ENCODE measurements at regions not wholly inside any gene's neighbourhood (a gene's known extent, or its start where the extent isn't known, plus 50 kb on each side); places are given as distances from the start of the nearest gene placed in this dataset.
"Not testable (repeated sequence)": the region's sequence is repeated elsewhere in the genome, so short reads cannot be mapped to it uniquely, and the experiment has no call there.

DNA sequence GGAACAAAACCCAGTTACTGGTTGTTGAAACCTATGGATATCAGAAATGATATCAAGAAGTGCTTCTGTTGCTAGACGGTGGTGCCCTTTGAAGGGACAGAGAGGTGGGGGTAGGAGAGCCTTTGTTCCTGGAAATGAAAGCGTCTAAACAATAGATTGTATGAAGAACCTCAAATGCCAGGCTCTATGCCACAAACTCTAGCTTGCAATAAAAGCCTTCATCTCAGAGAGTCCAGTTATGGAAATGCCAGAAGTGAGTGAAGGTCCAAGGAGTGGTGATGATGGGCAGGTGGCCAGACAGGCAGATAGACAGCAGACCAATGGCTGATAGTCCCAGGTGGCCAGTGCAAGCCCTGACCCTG, 414.1 kb upstream of the PROX1 start:
- H3K36me3 Mint-ChIP-seq (ENCODE audit: low read depth), result no peaks in the 10 kb centered on the region
- H3K27ac Mint-ChIP-seq, result no peak overlapping the region
- no peaks in the 10 kb centered on the region for H3K4me1 Mint-ChIP-seq (ENCODE audit: low read depth)
- H3K27me3 Mint-ChIP-seq, result no peaks in the 10 kb centered on the region
- peaks cover 5% of the 10 kb centered on the region for H3K9me3 Mint-ChIP-seq
- no peak overlapping the region for H3K4me3 Mint-ChIP-seq

DNA sequence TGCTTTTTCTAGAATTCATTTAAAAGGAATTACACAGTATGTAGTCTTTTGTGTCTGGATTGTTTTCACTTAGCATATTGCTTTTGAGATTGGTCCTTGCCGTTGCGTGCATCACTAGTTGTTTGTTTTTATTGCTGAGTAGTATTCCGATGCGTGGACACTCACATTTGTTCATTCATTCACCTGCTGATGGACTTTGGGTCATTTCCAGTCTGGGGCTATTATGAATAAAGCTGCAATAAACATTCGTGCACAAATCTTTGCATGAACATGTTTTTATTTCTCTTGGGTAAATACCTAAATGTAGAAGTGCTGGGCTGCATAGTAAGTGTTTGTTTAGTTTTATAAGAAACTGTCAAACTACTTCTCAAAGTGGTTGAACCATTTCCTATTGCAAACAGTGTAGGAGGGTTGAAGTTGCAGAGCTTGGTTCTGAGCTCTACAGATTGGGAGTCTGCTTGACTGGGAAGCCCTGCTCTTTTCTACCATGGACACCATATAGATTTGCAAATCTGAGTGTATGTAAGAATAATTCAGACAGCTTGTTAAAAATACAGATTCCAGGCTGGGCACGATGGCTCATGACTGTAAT, 404.7 kb upstream of the PROX1 start:
- no peaks in the 10 kb centered on the region for H3K36me3 Mint-ChIP-seq (ENCODE audit: low read depth)
- H3K9me3 Mint-ChIP-seq, result no peaks in the 10 kb centered on the region
- H3K4me1 Mint-ChIP-seq (ENCODE audit: low read depth), result no peaks in the 10 kb centered on the region
- no peak overlapping the region for H3K4me3 Mint-ChIP-seq
- H3K27ac Mint-ChIP-seq, result no peak overlapping the region
- H3K27me3 Mint-ChIP-seq, result no peaks in the 10 kb centered on the region

- Mint-ChIP-seq H3K27ac (no peak overlapping the region), H3K4me1 (ENCODE audit: low read depth) (no peaks in the 10 kb centered on the region), H3K4me3 (no peak overlapping the region), H3K36me3 (ENCODE audit: low read depth) (no peaks in the 10 kb centered on the region), H3K9me3 (no peaks in the 10 kb centered on the region), H3K27me3 (no peaks in the 10 kb centered on the region)
Measured at GRCh38 chr1:213584272-213584671, 403.5 kb upstream of the PROX1 start.

- H3K27me3 Mint-ChIP-seq, result no peaks in the 10 kb centered on the region
- H3K27ac Mint-ChIP-seq, result no peak overlapping the region
- H3K9me3 Mint-ChIP-seq, result no peaks in the 10 kb centered on the region
- no peaks in the 10 kb centered on the region for H3K4me1 Mint-ChIP-seq (ENCODE audit: low read depth)
- no peaks in the 10 kb centered on the region for H3K36me3 Mint-ChIP-seq (ENCODE audit: low read depth)
- H3K4me3 Mint-ChIP-seq, result no peak overlapping the region
Measured at GRCh38 chr1:213585402-213585801, 402.4 kb upstream of the PROX1 start.

DNA sequence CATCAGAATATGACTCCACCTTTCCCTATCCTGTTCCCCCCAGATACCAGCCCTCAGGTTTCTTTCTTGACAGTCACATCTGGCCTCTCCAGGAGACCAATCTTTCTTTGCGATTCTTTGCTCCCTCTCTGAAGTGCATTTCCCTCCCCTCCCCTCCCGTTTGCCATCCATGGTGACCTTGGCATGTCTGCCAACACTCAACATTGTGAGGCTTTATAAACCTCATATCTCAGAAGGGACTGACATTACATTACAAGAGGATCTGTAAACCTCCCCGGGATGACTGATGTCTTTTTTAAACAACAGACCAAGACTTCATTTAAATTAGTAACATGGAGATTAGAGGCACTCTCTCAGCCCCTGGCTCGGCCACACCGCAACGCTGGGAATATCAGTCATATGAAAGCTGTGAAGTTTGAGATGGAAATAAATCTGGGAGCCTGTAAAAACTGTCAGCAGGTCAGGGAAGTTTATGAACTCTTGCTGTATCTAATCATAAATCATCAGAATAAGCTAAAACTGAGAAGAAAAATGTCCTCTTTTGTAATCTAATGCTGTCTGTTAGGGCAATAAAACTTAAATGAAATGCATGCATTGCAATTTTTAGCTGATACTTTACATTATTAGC, 401.7 kb upstream of the PROX1 start:
- Mint-ChIP-seq H3K27ac (no peak overlapping the region), H3K27me3 (no peaks in the 10 kb centered on the region), H3K9me3 (no peaks in the 10 kb centered on the region), H3K4me1 (ENCODE audit: low read depth) (no peaks in the 10 kb centered on the region), H3K36me3 (ENCODE audit: low read depth) (no peaks in the 10 kb centered on the region), H3K4me3 (no peak overlapping the region)

DNA sequence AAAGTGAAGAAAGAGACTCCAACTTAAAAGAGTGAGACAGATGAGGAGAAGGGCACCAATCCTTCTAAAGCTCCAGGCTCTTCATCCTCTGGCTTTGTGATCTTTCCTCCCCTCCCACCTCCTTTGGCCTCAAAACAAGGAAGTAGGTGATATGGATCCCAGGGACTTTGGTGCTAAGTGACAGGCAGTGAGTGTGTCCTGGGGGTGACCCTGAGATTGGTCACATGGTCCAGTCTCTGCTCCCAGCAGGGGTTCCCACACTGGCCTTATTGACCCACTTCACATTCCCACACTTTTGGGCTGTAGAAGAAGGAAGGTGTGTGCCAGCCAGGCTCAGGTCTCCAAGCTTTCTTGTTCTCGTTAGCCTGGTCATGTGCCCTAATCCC, 401.2 kb upstream of the PROX1 start:
- Mint-ChIP-seq H3K27ac (no peak overlapping the region), H3K9me3 (no peaks in the 10 kb centered on the region), H3K4me1 (ENCODE audit: low read depth) (no peaks in the 10 kb centered on the region), H3K27me3 (no peaks in the 10 kb centered on the region), H3K4me3 (no peak overlapping the region), H3K36me3 (ENCODE audit: low read depth) (no peaks in the 10 kb centered on the region)

- H3K4me3 Mint-ChIP-seq, result no peak overlapping the region
- H3K27ac Mint-ChIP-seq, result no peak overlapping the region
- H3K9me3 Mint-ChIP-seq, result no peaks in the 10 kb centered on the region
- H3K27me3 Mint-ChIP-seq, result peaks cover 3% of the 10 kb centered on the region
- H3K4me1 Mint-ChIP-seq (ENCODE audit: low read depth), result no peaks in the 10 kb centered on the region
- no peaks in the 10 kb centered on the region for H3K36me3 Mint-ChIP-seq (ENCODE audit: low read depth)
Measured at GRCh38 chr1:213596729-213597128, 391.0 kb upstream of the PROX1 start.

DNA sequence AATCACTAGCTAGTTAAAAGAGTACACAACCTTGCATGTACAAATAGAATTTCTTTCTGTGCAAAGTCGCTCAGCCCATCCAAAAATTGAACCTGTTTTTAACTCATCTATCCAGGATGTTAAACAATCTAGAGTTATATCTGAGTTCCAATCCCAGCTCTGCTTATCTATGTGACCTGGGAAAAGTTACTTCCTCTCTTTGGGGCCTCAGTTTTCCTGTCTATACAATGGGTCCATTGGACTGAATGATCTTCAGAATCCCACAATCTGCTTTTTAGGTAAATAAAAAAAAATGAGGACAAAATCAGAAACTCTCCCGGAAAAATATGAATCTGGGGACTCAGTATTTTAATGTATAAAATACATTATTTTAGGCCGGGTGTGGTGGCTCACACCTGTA, 389.5 kb upstream of the PROX1 start:
- Mint-ChIP-seq H3K27me3 (peaks cover 3% of the 10 kb centered on the region), H3K27ac (no peak overlapping the region), H3K4me3 (no peak overlapping the region), H3K4me1 (ENCODE audit: low read depth) (no peaks in the 10 kb centered on the region), H3K9me3 (no peaks in the 10 kb centered on the region), H3K36me3 (ENCODE audit: low read depth) (no peaks in the 10 kb centered on the region)

DNA sequence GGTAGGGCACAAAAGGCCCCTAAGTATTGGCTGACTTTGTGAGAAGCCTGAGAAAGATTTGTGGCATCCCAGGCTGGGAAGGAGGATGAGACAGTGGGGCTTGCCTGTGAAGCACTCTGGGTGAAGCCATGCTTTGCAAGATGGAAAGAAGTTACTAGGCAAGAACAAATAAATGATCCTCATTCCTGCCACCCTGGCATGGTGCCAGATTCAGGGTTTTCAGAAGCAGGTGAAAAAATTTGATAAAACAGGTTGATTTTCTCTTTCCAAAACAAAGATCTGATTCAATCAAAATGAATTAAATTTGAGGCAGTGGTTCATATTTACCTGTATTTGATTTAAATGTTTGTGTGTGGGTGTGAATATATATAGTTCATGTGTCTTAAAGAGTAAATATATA, 386.9 kb upstream of the PROX1 start:
- Mint-ChIP-seq H3K4me3 (no peak overlapping the region), H3K4me1 (ENCODE audit: low read depth) (no peaks in the 10 kb centered on the region), H3K27me3 (peaks cover 3% of the 10 kb centered on the region), H3K36me3 (ENCODE audit: low read depth) (no peaks in the 10 kb centered on the region), H3K9me3 (no peaks in the 10 kb centered on the region), H3K27ac (no peak overlapping the region)

DNA sequence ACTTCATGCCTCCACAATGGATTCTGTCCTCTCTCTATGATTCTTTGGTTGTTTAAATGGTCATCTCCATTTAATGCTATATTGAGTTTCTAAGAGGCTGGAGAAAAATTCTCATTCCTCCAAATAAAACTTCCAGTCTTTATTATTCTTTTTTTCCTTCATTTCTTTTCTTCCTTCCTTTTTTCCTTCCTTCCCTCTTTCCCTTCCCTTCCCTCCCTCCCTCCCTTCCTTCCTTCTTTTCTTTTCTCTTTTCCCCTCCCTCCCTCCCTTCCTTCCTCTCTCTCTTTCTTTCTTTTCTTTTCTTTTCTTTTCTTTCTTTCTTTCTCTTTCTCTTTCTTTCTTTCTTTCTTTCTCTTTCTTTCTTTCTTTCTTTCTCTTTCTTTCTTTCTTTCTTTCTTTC, 386.1 kb upstream of the PROX1 start:
- H3K4me3 Mint-ChIP-seq; H3K9me3 Mint-ChIP-seq; H3K27ac Mint-ChIP-seq; H3K27me3 Mint-ChIP-seq; H3K36me3 Mint-ChIP-seq (ENCODE audit: low read depth); H3K4me1 Mint-ChIP-seq (ENCODE audit: low read depth): not testable (repeated sequence)

DNA sequence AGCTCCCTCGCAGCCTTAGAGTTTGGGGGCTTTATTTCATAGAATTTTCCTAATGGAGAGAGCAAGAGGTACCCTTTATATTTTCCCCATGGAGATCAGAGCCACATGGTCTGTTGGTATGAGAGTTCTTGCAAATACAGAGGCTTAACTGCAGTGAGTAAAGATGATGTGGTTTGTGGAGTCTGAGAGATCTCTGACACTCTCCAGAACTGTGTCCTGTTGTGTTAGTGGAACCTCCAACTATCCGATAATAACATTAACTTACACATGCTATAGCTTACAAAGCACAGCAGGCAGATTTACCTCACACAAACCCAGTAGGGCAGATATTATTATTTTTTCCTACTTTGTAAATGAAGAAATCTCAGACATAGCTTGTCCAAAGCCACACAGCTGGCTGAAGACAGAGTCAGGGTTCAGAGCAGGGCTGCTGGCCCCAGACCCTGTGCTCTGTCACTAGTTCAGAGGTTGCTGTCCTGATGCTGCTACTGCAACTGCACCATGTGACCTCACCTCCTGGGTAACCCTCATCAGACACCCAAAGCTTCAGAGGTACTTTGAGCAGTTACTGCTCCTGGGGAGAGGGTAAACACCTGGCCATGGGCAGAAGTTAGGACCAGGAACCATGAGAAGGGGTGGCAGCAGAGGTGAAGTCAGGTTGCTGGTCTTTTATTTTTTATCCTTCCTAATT, 384.8 kb upstream of the PROX1 start:
- Mint-ChIP-seq H3K27ac (no peak overlapping the region), H3K4me3 (no peak overlapping the region), H3K27me3 (peaks cover 3% of the 10 kb centered on the region), H3K9me3 (no peaks in the 10 kb centered on the region), H3K36me3 (ENCODE audit: low read depth) (no peaks in the 10 kb centered on the region), H3K4me1 (ENCODE audit: low read depth) (no peaks in the 10 kb centered on the region)

DNA sequence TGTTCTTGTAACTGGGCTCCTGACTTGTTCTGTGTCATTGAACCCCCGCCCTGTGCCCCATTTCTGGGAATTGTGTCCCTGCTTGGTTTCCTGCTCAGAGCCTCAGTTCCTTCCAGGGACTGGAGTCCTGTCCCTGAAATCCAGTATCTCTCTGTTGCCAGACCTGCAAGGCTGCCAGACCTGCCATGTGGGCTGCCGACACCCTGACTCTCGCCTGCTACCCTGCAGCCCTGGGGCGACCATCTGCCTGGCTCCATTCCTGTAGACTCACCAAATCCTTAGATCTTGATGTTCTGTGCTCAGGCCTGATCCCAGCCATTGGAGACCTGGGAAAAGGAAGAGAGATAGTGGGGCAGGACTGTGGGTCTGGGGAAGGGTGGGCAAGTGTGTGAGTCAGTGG, 383.3 kb upstream of the PROX1 start:
- Mint-ChIP-seq H3K27me3 (peaks cover 3% of the 10 kb centered on the region), H3K9me3 (no peaks in the 10 kb centered on the region), H3K36me3 (ENCODE audit: low read depth) (no peaks in the 10 kb centered on the region)

GRCh38 chr1:213605732-213606131, 382.0 kb upstream of the PROX1 start:
- peaks cover 4% of the 10 kb centered on the region for H3K9me3 Mint-ChIP-seq
- no peaks in the 10 kb centered on the region for H3K36me3 Mint-ChIP-seq (ENCODE audit: low read depth)
- no peak overlapping the region for H3K4me3 Mint-ChIP-seq
- H3K4me1 Mint-ChIP-seq (ENCODE audit: low read depth), result no peaks in the 10 kb centered on the region
- peaks cover 3% of the 10 kb centered on the region for H3K27me3 Mint-ChIP-seq
- no peak overlapping the region for H3K27ac Mint-ChIP-seq

More for the DNA sequence above, 383.3 kb upstream of the PROX1 start:
- Mint-ChIP-seq H3K4me1 (ENCODE audit: low read depth) (no peaks in the 10 kb centered on the region), H3K4me3 (no peak overlapping the region), H3K27ac (no peak overlapping the region)

DNA sequence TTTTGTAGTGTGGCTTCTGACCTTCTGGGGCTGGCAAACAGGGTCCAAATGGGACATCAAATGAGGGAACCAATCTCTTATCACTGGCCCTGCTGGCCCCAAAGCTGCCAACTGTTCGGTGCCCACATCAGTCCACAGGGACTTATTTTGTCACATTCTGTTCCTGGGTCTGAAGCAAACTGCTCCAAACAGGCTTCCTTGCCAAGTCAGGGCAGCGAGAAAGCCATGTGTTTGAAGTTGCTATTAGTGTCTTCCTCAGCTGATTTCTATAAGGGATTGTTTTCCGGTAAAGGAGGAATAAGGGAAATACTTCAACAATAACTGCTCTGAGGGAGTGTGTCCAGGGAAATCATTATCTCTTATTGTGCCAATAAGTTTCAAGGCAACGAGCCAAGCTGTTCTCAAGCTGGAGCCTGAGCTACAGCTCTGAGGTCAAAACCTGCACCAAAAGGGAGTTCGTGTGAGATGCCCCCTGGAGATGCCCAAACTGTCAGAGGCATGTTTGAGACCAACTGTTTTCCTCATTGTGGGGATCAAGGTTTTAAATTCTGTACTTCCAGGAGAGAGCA, 381.4 kb upstream of the PROX1 start:
- Mint-ChIP-seq H3K4me1 (ENCODE audit: low read depth) (no peaks in the 10 kb centered on the region), H3K4me3 (no peak overlapping the region), H3K27me3 (peaks cover 3% of the 10 kb centered on the region), H3K36me3 (ENCODE audit: low read depth) (no peaks in the 10 kb centered on the region), H3K9me3 (peaks cover 4% of the 10 kb centered on the region), H3K27ac (no peak overlapping the region)

DNA sequence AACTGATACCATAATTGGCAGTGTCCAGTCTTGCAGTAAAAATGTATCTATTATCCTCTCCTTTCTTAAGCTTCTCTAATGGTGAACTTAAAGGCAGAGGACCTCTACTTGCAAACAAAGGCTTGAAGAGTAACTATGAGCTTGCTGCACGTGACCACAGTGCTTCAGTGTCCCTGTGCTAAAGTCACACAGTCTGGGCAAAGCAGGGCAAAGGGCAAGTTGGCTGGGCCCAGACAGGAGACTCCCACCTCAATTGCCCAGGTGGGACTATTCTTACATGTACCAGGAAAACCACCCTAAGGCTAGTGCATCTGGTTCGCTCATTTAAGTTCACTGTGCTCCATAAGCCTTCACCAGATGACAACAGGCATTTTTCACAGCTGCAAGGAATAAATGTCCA, 374.2 kb upstream of the PROX1 start:
- peaks cover 4% of the 10 kb centered on the region for H3K9me3 Mint-ChIP-seq
- H3K4me1 Mint-ChIP-seq (ENCODE audit: low read depth), result no peaks in the 10 kb centered on the region
- peaks cover 7% of the 10 kb centered on the region for H3K27me3 Mint-ChIP-seq
- no peak overlapping the region for H3K27ac Mint-ChIP-seq
- H3K4me3 Mint-ChIP-seq, result no peak overlapping the region
- no peaks in the 10 kb centered on the region for H3K36me3 Mint-ChIP-seq (ENCODE audit: low read depth)

Data from stimulated activated naive CD8-positive, alpha-beta T cell treated with anti-CD3 and anti-CD28 coated beads, Interleukin-15, Interleukin-2, amounts not matched to agents 100 ng/mL and 50 ng/mL, for 24 hours (primary cell).